ENCODE measurements at regions not wholly inside any gene's neighbourhood (a gene's known extent, or its start where the extent isn't known, plus 50 kb on each side); places are given as distances from the start of the nearest gene placed in this dataset.

GRCh38 chr10:3325954-3326750 is 153.6 kb upstream of the PITRM1 start:
- TF ChIP-seq GATA2 (IDR thresholded peaks at IDR 0.05; ENCODE audit: low read depth, low read length) = no peak
- no peak for TF ChIP-seq GATA3 (IDR thresholded peaks at IDR 0.05; ENCODE audit: low read depth, low read length)

Data from SH-SY5Y (cell line).